GM18858 (cell line): ENCODE measurements at regions not wholly inside any gene's neighbourhood (a gene's known extent, or its start where the extent isn't known, plus 50 kb on each side); places are given as distances from the start of the nearest gene placed in this dataset.
"Not testable (repeated sequence)": the region's sequence is repeated elsewhere in the genome, so short reads cannot be mapped to it uniquely, and the experiment has no call there.

Experiments used
- ATAC-seq: cut with Tn5 transposase; IDR thresholded peaks from one replicate; pipeline ENCODE4 v1.9.1; 2021; ENCODE audit not compliant: unreplicated experiment

GRCh38 chr16:31581065-31581464, 53.4 kb downstream of the AHSP start:
- ATAC-seq: not testable (repeated sequence)

DNA sequence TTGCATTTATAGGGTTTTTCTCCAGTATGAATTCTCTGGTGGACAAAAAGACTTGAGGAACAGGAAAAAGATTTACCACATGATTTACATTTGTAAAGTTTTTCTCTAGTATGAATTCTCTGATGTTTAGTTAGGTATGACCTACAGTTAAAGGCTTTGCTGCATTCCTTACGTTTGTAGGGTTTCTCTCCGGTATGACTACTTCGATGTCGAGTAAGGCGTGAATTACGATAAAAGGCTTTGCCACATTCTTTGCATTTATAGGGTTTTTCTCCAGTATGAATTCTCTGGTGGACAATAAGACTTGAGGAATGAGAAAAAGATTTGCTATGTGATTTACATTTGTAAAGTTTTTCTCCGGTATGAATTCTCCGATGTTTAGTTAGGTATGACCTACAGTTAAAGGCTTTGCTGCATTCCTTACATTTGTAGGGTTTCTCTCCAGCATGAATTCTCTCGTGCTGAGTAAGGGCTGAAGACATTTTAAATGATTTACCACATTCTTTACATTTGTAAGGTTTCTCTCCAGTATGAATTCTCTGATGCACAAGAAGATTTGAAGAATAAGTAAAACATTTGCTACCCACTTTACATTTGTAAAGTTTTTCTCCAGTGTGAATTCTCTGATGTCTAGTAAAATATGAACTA, 74.2 kb downstream of the AHSP start:
- not testable (repeated sequence) for ATAC-seq

GRCh38 chr16:31618130-31618529, 90.4 kb downstream of the AHSP start:
- ATAC-seq: no peak

- no peak for ATAC-seq
These were observed 108.7 kb downstream of the AHSP start for GRCh38 chr16:31636433-31636832.

DNA sequence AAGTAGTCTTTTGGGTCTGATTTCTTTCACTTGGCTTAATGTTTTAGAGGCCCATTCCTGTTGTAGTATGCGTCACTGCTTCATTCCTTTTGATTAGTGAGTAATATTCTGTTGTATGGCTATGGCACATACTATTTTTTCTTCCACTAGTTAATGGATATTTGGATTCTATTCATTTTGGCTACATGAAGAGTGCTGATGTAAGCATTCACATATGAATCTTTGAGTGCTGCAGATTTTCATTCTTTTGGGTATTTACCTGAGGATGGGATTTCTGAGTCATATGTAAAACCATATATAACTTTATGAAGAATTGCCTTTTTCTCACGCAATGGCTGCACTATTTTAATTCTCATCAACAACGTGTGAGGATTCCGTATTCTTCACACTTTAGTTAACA, 113.6 kb downstream of the AHSP start:
- ATAC-seq: no peak

DNA sequence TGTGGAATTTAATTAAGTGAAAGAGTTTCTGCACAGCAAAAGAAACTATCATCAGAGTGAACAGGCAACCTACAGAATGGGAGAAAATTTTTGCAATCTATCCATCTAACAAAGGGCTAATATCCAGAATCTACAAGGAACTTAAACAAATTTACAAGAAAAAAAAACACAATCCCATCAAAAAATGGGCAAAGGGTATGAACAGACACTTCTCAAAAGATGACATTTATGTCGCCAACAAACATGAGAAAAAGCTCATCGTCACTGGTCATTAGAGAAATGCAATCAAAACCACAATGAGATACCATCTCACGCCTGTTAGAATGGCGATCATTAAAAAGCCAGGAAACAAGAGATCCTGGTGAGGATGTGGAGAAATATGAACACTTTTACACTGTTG, 128.0 kb downstream of the AHSP start:
- not testable (repeated sequence) for ATAC-seq

DNA sequence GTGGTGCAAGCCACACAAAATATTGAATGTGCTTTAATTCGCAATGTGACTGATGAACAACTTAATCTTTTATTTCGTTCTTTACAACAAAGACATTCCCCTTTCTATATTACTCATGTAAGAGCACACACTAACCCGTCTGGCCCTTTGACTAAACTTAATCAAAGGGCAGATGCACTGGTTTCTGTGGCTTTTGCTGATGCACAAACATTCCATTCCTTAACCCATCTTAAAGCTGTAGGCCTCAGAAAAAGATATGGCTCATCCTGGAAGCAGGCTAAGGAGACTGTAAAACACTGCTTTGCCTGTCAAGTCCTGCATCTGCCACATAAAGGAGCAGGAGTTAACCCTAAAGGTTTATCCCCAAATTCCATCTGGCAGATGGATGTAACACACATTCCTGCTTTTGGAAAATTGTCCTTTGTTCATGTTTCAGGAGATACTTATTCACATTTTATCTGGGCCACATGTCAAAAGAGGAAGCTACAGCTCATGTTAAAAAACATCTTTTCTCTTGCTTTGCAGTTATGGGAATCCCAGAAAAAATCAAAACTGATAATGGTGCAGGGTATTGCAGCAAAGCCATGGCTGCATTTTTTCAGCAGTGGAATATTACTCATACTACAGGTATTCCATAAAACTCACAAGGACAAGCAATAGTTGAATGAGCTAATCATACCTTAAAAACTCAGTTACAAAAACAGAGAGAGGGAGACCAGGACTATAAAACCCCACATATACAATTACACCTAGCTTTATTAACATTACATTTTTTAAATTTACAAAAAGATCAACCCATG, 137.2 kb downstream of the AHSP start:
- ATAC-seq: no peak

DNA sequence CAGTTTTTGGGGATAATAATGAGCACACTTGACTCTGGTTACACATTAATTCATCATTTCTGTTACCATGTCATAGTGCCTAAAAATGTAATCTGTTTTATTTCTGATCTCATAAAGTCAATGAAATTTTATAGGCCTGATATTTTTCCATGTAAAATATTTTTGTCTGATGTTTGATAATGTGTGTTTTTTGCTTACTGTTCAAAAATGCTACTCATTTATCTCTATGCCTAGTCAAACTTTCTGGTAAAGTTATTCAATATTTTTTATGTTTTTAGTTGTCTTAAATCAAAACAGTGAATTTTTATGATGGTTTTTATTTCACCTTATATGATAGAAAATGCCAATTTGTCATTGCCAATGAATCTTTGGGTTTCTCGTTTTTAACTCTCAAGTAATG, 147.0 kb downstream of the AHSP start:
- ATAC-seq: no peak

GRCh38 chr16:31676731-31677130, 149.0 kb downstream of the AHSP start:
- no peak for ATAC-seq

DNA sequence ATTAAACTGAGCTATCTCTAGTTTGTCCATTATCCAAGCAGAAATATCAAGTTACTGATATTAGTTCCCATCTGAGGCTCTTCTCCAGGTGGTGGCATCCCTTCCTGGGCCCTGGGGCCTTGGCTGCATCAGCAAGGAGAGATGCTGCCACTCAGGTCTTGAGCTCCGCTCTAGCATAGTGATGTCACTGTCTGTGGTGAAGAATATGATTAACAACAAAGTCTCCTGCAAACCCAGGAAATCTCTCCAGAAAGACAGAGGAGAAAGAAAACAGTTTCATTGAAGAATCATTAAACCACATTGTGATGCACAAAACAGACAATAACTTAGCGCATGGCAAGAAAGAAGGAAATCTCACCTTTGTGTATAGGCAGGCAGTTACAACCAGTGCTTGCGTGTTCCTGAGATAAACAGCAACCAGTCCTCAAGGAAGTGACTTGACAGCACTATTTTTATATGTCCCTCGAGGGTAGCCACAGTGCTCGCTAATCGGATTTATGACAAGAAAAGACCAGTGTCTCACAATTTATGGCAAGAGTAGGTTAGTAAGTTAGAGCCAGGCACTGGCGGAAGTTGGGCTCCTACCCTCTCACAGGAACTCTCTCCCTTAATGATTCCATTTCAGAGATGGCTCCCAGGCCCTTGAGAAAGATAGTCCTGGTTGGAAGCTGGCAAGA, 151.1 kb downstream of the AHSP start:
- no peak for ATAC-seq

- not testable (repeated sequence) for ATAC-seq
These were observed 161.6 kb downstream of the AHSP start for GRCh38 chr16:31689331-31689730.

DNA sequence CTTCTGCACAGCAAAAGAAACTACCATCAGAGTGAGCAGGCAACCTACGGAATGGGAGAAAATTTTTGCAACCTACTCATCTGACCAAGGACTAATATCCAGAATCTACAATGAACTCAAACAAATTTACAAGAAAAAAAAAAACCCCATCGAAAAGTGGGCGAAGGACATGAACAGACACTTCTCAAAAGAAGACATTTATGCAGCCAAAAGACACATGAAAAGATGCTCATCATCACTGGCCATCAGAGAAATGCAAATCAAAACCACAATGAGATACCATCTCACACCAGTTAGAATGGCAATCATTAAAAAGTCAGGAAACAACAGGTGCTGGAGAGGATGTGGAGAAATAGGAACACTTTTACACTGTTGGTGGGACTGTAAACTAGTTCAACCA, 164.6 kb downstream of the AHSP start:
- not testable (repeated sequence) for ATAC-seq

DNA sequence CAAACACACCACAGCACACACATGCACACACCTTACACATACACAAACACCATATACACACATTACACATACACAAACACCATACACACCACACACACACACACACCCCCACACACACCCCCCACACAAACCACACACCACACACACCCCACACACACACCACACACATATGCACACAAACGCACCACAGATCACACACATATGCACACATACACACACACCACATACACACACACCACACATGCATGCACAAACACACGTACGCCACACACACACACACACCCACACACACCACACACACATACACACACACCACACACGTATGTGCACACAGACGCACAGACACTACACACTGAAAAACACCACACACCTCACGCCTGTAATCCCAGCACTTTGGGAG, 166.0 kb downstream of the AHSP start:
- no peak for ATAC-seq

- ATAC-seq: no peak
These were observed 166.8 kb downstream of the AHSP start for GRCh38 chr16:31694461-31694860.

DNA sequence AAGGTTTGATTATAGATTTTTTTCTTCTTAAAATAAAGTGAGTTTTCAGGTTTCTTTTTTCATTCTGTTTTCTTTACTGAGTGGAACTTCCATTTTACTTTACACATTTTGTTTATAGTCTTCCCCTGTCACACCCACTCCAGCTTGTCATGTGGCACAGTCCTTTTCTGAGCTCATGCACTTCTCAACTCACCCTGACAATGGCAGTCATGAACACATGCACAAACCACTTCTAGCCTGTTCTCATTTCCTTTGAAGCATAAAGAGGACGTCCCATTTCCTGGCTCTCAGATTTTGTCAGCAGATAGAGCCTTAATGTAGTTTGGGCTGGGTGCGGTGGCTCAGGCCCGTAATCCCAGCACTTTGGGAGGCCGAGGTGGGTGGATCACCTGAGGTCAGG, 168.0 kb downstream of the AHSP start:
- ATAC-seq: peak; percentile 47

GRCh38 chr16:31696968-31697743, 169.5 kb downstream of the AHSP start:
- ATAC-seq: no peak

DNA sequence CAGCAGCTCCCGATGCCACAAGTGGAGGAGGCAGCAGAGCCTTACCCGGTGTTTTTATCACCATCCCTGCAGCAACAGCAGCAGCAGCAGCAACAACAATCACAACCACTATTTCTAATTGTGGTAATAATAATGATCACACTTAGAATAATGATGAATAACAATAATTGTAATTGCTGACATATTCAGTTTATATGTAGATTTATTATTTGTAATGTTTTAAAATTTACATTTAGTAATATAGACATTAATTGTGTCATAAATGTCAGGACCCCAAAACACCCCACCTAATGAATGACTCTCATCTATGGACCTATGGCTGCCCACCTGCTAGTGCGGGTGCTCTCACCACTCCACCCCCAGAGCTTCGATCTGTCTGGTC, 170.0 kb downstream of the AHSP start:
- no peak for ATAC-seq

- ATAC-seq: no peak
These were observed 171.2 kb downstream of the AHSP start for GRCh38 chr16:31698901-31699300.

DNA sequence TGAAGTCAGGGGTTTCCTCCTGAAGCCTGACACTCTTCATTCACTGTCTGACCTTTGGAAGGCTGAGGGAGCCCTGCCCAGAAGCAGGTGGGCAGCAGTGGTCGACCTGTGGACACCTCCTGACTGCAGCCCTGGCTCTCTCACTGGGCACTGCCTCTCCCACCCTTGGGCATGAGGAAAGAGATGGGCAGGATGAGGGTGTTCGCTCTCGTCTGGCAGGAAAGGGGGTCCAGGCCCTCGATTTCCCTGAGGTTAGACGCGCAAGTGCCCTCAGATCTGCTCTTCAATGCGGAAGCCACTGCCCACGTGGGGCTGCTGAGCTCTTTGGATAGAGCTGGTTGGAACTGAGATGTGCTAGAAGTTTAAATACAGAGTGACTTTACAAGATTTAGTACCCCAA, 171.9 kb downstream of the AHSP start:
- ATAC-seq: no peak

DNA sequence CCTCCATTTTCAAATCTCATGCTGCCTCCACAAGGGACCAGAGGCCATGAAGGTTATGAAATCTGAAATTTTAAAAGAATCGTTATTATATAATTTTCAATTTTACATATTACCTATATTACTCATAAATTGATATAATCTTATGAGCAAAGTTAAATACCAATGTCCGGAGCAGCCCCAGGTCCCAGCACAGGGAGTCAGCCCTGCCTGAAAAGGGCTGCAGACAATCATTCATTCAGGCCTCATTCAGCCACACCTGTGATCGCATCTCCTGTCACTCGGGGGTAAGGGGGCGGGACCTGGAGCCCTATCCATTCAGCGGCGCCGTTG, 172.5 kb downstream of the AHSP start:
- ATAC-seq: peak; percentile 88
